ENCODE measurements at regions not wholly inside any gene's neighbourhood (a gene's known extent, or its start where the extent isn't known, plus 50 kb on each side); places are given as distances from the start of the nearest gene placed in this dataset.
"Not testable (repeated sequence)": the region's sequence is repeated elsewhere in the genome, so short reads cannot be mapped to it uniquely, and the experiment has no call there.

DNA sequence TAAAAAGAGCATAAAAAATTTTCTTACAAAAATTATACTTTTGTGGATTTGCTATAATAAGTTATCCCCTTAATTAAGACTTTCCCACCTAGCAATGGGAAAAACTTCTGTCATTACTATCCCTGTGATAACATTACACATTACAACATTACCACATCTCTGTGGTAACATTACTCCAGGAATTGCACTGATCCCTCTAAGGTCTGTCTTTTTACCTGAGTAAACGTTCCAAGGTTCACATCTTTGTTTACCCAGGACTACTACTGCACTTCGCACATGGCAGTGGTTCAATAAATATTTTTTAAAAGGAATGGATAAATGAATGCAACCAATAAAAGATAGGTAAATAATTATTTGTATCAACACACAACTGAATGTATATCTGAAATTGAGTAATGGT is 92.4 kb upstream of the NOX4 start:
- Histone ChIP-seq H3K4me3 (no peak overlapping the region), H3K4me1 (no peaks in the 10 kb centered on the region), H3K9me3 (no peaks in the 10 kb centered on the region), H3K36me3 (no peaks in the 10 kb centered on the region), H3K27me3 (no peaks in the 10 kb centered on the region), H3K27ac (no peak overlapping the region)
- no peak for DNase-seq
- WGBS, 2 donors = 12 to 59% methylated on average over 2 of the region's 2 CpGs
- TF ChIP-seq POLR2AphosphoS5 (IDR thresholded peaks at IDR 0.05) = no peak
- TF ChIP-seq, protein P1, sequence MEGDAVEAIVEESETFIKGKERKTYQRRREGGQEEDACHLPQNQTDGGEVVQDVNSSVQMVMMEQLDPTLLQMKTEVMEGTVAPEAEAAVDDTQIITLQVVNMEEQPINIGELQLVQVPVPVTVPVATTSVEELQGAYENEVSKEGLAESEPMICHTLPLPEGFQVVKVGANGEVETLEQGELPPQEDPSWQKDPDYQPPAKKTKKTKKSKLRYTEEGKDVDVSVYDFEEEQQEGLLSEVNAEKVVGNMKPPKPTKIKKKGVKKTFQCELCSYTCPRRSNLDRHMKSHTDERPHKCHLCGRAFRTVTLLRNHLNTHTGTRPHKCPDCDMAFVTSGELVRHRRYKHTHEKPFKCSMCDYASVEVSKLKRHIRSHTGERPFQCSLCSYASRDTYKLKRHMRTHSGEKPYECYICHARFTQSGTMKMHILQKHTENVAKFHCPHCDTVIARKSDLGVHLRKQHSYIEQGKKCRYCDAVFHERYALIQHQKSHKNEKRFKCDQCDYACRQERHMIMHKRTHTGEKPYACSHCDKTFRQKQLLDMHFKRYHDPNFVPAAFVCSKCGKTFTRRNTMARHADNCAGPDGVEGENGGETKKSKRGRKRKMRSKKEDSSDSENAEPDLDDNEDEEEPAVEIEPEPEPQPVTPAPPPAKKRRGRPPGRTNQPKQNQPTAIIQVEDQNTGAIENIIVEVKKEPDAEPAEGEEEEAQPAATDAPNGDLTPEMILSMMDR (IDR thresholded peaks at IDR 0.05) = no peak
- intact Hi-C loops (cut with DNase I) = no loop called here

DNA sequence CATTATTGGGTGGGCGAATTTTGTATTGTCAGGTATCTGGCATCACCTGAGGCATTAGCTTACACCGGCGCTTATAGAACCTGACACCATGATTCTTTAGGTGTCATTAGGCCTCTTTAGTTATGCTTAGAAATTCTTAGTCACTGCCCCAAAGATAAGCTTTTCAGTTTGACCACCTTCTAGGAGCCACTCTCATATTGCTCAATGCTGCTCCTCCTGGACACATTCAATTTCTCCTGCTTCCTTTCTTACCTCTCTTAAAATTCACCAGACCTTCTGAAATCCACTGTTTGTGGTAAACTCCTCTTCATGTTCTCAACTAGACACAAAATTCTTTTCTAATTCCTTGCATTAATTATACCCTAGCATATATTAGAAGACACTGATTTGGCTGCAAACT is 93.9 kb upstream of the NOX4 start:
- H3K27ac ChIP-seq; H3K9me3 ChIP-seq; H3K36me3 ChIP-seq; H3K4me1 ChIP-seq; H3K4me3 ChIP-seq; DNase-seq; intact Hi-C loops (cut with DNase I); H3K27me3 ChIP-seq: not testable (repeated sequence)
- WGBS, 2 donors = 92 to 98% methylated on average over 3 of the region's 3 CpGs

DNA sequence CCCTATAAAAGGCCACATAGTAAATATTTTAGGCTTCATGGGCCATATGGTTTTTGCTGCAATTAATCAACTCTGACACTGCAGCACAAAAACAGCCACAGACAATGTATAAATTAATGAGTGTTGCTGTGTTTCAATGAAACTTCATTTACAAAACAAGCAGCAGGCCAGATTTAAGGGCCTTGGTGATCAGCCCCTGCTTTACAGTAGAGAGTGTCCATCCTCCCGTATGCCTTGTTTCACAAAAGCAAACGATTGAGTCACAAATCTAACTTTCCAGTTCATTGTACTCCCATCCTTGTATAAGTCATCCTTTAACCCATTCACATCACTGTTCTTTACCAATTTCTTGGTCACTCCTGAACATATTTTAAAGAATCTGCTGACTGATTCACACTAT is 94.3 kb upstream of the NOX4 start:
- DNase-seq; H3K27ac ChIP-seq; H3K4me3 ChIP-seq; H3K27me3 ChIP-seq; H3K36me3 ChIP-seq; H3K4me1 ChIP-seq; H3K9me3 ChIP-seq; intact Hi-C loops (cut with DNase I): not testable (repeated sequence)
- 53 to 62% methylated on average over 2 of the region's 2 CpGs for WGBS, 2 donors

DNA sequence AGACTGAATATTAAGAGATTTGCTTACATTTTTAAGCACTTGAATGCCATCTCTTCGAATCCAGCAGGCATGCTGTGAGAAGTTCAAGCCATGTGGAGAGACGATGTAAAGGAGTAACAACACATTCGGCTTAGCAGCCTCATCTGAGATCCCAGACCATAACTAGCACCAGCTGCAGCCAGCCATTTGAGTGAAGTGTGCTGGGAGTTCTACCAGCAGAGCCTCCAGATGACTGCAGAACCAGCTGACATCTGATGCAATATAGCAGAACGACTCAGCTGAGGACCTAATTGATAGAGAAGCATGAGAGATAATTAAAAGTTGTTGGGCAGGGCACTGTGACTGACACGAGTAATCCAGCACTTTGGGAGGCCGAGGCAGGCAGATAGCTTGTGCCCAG is 98.2 kb upstream of the NOX4 start:
- DNase-seq; H3K4me1 ChIP-seq; H3K36me3 ChIP-seq; H3K27me3 ChIP-seq; H3K27ac ChIP-seq; H3K4me3 ChIP-seq; intact Hi-C loops (cut with DNase I); H3K9me3 ChIP-seq: not testable (repeated sequence)
- WGBS, 2 donors = 86 to 88% methylated on average over 6 of the region's 6 CpGs

DNA sequence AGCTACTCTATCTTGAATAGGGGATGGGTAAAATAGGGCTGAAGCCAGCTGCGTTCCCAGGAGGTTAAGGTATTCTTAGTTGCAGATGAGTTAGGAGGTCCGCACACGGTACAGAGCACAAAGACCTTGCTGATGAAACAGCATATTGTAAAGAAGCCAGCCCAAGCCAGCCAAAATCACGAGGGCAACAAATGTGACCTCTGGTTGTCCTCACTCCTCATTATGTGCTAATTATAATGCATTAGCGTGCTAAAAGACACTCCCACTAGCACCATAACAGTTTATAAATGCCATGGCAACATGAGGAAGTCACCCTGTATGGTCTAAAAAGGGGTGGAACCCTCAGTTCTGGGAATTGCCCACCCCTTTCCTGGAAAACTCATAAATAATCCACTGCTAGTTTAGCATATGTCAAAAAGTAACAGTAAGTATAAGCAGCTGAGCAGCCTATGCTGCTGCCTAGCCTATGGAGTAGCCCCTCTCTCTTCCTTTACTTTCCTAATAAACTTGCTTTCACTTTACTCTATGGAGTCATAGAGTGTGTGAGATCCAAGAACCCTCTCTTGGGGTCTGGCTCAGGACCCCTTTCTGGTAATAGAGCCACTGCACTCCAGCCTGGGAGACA is 98.9 kb upstream of the NOX4 start:
- DNase-seq; H3K9me3 ChIP-seq; H3K36me3 ChIP-seq; H3K27me3 ChIP-seq; H3K27ac ChIP-seq; H3K4me1 ChIP-seq; H3K4me3 ChIP-seq; intact Hi-C loops (cut with DNase I): not testable (repeated sequence)
- WGBS, 2 donors = 80 to 81% methylated on average over 5 of the region's 5 CpGs

DNA sequence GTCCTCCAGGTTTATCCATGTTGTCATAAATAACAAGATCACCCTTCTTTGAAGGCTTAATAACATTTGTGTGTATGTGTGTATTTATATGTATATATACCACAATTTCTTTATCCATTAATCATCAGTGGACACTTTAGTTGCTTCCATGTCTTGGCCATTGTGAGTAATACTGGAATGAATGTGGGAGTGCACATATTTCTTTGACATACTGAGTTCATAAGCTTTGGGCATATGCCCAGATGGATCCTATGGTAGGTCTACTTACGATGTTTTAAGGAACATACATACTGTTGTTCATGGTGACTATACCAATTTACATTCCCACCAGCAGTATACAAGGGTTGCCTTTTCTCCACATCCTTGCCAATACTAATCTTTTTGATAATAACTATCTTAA is 108.8 kb upstream of the TRIM77 start:
- peaks cover 0 to 19% (median 8%) of the 10 kb centered on the region in 4 donors for H3K4me1 ChIP-seq
- 89 to 94% methylated on average over 1 of the region's 1 CpG for WGBS, 2 donors
- H3K4me3 ChIP-seq; H3K36me3 ChIP-seq; H3K27me3 ChIP-seq; H3K9me3 ChIP-seq; DNase-seq; intact Hi-C loops (cut with DNase I); H3K27ac ChIP-seq: not testable (repeated sequence)

DNA sequence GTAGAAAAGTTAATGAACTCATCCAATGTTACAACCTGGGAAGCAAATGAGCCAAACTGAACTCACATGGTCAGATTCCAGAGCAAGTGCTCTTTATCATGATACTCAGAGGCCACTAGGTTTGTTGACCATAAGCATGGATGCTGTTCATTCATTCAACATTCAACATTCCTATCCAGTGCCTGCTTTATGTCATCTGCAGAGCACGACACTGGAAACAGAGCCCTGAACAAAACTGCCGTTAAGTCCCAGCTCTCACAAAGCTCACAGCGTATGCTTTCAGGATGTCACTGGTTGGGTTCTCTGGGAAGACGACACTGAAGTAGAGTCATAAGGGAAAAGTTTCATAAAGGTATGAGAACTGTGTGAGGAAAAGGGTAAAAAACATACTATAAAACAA is 105.8 kb upstream of the TRIM77 start:
- Histone ChIP-seq H3K4me3 (no peak overlapping the region), H3K4me1 (peaks cover 0 to 10% (median 2%) of the 10 kb centered on the region in 4 donors), H3K27me3 (no peaks in the 10 kb centered on the region), H3K9me3 (no peaks in the 10 kb centered on the region), H3K27ac (no peak overlapping the region), H3K36me3 (no peaks in the 10 kb centered on the region)
- intact Hi-C loops (cut with DNase I) = no loop called here
- 85 to 91% methylated on average over 4 of the region's 4 CpGs for WGBS, 2 donors
- TF ChIP-seq, protein P1 (IDR thresholded peaks at IDR 0.05) = no peak
- TF ChIP-seq POLR2AphosphoS5 (IDR thresholded peaks at IDR 0.05) = no peak
- no peak for DNase-seq

DNA sequence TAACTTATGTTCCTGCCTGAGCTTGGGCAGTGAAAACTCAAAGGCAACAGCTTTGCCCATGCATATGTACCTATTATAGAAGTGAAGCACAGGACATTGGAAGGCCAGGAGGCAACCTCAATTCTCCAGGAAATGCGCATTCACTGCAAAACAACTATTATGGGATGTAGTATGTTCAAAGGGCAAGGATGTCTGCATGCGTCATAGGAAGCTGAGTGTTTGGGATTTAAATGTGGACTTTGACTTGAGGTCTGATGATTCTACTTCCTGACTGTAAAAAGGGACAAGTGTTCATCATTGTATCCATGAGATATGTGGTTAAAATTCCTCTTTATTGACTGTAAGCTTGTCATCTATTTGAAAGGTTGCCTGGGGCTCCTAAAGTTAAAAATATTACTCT is 103.3 kb upstream of the TRIM77 start:
- DNase-seq; H3K9me3 ChIP-seq; intact Hi-C loops (cut with DNase I); H3K36me3 ChIP-seq; H3K4me1 ChIP-seq; H3K27me3 ChIP-seq; H3K4me3 ChIP-seq; H3K27ac ChIP-seq: not testable (repeated sequence)
- WGBS, 2 donors = 23 to 66% methylated on average over 2 of the region's 2 CpGs

DNA sequence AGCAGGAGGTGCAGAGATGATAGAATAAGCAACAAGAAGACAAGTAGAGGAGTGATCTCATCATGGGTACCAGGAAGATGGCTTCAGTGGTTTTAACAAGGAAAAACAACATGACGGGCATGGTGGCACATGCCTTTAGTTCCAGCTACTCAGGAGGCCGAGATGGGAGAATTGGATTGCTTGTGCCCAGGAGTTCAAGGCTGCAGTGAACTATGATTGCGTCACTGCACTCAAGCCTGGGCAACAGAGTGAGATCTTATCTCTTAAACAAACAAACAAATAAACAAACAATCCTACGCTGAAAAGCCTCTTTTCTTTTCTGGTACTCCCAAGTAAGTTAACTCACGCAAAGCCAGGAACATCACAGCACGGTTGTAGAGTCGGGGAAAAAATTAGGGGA is 102.6 kb upstream of the TRIM77 start:
- intact Hi-C loops (cut with DNase I) = not testable (repeated sequence)

More for the DNA sequence above, 102.6 kb upstream of the TRIM77 start:
- not testable (repeated sequence) for H3K27ac ChIP-seq, H3K27me3 ChIP-seq, H3K36me3 ChIP-seq, H3K9me3 ChIP-seq, H3K4me3 ChIP-seq, DNase-seq, H3K4me1 ChIP-seq
- 78 to 88% methylated on average over 7 of the region's 7 CpGs for WGBS, 2 donors
